NCI-H774 (cell line): ENCODE measurements at regions not wholly inside any gene's neighbourhood (a gene's known extent, or its start where the extent isn't known, plus 50 kb on each side); places are given as distances from the start of the nearest gene placed in this dataset.
A peak's percentile ranks its signal among the peaks of the same experiment; 100 is the strongest.

Experiments used
- DNase-seq: peaks from one replicate; lab custom pipeline; 2025; lab: John Stamatoyannopoulos, UW

DNA sequence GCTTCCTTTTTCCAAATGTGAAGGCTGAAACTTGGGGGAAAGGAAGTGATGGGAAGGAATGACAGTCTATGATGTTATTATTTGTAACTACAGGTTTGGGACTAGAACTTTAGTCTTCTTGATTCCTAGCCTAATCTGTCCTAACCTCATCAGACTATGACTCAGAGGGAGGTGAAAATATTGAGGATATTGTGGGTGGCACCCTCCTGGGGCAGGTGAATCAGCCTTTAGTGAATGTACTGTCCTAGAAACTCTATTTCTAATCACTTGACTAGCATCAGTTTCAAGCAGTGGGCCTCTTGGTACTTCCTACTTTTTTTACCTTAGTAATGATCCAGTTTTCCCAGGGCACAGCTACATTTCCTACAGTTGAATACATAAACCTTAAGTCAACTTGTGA is 829.0 kb upstream of the API5 start:
- no peak for DNase-seq

DNA sequence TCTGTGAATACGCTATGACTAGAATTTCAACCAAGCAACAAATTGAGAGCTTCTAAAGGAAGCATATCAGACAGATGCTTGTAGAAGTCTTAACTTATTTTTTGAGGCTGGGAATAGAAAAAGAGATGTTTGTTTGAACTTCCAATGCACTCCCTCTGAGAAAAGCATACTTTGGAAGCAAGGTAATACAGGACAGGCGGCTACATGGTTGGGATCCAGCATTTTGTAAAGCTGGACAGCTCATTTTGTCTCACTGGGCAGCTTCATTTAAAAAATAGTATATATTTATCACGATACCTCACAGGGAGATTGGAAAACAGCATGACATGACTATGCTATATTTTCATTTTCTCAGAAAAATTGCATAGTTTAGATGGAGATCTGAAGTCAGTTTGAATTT is 821.3 kb upstream of the API5 start:
- DNase-seq, result no peak

DNA sequence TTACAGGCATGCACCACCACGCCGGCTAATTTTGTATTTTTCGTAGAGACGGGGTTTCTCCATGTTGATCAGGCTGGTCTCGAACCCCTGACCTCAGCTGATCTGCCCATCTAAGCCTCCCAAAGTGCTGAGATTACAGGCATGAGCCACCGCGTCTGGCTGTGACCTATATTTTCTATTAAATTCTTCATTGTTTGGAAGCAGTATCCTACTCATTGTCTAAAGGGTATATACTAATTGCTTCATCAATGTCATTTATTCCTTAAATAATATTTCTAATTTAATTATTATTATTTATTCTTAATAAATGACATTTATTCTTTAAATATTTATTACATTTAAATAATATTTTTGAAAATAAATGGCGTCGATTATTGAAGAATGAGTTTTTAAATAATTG is 817.3 kb upstream of the API5 start:
- no peak for DNase-seq

DNA sequence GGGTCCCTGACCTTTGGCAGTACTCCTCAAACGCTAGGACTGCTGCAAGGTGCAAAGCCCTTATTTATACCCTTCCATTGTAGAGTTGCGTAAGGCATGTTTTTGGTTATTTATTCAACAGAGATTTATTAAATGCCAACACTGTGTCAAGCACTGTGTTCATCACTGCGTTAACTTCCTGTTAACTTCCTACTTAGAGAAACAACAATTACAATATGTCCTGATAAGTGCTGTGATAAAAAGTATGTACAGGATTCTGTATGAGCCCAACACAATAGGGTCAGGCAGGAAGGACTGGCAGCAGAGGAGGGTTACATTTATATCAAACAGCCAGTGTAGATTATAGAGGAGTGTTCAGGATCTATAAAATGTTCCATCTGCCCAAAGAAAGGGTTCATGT is 812.8 kb upstream of the API5 start:
- DNase-seq, result no peak

DNA sequence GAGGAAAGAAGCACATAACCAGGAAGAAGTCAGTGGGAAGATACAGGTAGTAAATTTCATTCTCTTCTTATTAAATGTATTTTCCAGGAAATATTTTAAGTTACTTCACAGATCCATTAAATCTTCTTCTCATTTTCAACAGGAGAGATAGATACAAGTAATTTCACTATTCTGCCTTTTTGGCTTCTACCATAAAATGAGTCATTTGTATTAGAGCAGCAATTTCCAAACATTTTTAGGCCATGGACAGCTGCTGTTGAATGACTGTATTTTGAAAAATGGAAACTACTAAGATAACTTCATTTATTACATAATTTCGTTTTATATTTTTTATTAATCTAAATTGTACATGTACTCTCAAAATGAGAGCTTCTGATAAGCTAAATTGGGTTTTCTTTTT is 809.6 kb upstream of the API5 start:
- no peak for DNase-seq

DNA sequence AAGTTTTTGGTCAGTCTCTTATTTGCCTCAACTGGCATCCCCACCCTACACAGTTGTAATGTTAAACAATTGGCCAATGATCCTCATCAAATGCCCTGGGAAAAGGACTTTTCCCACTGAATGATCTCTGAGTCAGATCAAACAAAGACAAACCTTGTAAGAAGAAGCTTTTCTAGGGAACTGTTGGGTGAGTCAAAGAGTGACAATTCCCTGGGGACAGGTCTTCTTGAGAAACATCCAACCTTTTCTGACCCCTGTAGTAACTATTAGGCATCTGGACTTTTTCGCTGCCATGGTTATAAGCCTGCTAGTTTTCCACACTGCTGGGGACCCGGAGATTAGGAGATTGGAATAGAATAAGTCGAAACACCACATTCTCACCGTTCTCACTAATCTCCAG is 789.8 kb upstream of the API5 start:
- no peak for DNase-seq

DNA sequence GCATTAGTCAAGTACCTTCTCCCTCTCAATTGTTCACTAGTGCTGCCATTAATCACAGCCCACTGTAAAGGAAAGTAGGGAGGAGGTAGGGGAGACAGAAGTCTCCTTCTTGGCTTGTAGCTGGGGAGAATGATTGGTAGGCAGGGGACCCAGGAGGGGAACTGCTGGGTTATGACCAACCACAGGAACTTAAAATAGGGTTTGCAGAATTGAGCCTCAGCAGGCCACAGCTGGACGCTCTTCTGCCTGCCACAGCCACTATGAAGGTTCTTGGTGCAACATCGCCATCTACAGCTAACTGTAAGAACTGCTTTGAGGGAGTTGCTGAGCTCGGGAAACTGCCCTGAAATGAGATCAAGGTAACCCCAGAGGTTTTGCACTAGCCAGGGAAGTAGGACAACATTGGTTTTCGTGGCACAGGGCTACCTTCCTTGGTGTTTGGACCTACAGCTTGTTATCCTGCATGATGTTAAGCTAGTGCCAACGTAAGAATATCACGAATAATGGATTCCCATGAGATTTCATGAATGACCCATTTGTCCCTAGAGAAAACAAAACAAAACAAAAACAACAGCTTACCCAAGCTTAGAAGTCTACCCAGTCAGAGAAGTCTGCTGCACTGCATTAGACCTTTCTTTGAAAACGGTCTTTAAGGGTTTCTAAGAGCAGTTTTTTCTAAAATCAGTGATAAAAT is 787.1 kb upstream of the API5 start:
- peak; percentile 59 for DNase-seq

DNA sequence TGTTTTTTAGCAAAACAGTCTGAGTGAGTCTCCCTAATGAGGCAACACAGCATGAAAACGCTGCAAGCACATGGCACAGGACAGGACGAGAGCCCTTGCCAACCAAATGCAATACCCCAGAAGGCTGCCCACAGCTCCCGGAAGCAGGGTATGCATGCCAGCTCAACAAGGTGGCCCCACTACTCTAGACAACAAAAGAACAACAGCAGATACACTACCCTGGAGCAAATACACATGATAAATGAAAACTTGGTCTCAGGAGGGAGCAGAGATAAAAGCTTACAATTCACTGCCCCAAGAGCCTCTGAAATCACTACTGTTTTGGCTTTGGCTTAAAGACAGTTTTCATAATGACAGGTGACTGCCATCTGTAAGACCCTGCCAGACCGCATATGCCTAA is 785.4 kb upstream of the API5 start:
- DNase-seq, result no peak

DNA sequence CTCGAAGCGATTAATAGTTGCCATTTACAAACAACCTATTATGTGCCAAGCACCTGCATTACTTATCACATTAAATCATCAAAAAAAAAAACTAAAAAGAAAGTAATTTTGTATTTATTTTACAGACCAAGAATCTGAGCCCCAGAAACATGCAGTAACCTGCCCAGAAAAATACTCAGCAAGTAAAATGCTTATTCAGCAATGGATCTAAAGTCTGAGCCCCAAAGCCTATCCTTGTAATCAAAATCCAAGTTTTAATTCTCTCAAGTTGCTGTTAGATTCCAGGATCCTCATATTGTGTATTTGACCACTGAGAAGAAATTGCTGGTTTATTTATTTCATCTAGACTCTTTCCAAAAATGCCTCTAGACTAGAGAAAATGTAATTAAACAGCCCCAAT is 783.3 kb upstream of the API5 start:
- no peak for DNase-seq

DNA sequence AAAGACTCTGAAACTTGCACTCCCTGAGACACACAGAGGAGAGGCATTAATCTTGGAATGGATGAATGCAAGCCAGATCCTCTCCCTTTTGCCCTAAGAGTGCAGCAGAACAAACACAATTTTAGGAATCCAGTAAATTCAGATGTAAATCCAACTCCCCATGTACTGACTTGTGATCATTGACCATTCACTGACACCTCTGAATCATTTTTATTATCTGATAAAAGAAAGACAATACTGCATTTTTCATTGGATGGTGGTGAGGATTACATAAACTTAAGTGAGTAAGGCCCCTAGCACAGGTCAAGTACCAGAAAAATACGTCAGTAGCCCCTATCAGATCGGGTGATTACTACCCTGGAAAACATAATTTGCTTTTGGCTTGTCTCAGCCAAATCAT is 782.9 kb upstream of the API5 start:
- DNase-seq, result no peak

DNA sequence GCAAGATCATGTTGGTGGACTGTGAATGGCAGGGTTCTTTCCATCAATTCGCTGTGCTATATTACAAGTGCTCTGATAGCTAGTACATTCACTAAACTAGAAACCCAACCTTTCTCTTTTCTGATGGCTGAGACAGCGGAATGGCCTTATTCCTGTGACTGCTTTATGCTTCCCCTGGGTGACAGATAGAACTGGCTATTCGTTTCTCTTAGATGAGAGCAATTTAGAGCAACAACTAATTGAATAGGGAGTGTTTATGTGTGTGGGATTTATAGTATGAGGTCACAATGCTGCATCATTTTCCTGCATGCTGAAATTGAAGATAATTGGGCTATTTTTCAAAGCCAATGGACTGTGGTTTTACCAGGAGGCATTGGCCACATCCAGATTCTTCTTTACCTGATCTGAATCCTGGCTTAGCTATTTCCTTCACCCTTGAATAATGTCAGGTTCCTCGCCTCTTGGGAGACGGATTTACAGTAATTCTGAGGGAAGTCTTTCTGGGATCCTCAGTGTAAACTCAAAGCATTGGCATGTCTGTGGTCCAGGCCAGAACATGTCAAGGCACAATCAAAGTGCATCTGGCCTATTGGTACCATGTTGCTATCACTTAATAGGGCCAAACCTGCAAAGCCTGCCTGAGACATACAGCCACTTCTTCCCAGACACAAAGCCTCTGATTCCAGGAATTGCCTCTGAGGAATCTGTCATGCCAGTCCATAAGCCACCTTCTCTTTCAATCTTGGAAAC is 775.0 kb upstream of the API5 start:
- no peak for DNase-seq

DNA sequence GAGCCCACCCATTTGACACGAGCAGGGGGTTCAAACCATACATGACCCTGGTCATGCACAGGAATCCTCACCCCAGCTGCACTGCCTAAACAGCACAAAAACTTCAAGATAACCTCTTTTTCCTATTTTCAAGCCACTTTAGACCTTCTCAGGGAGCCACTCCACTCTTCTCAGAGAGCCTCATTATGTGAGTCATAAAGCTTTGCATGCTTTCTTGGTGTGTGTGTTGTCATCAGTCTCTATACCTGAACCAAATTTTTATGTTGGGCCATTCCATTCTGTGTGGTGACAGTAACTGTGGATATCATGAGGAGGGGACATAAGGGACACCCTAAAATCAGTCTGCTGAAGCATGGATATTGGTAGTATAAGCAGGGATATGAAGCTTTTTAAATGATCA is 769.5 kb upstream of the API5 start:
- no peak for DNase-seq

DNA sequence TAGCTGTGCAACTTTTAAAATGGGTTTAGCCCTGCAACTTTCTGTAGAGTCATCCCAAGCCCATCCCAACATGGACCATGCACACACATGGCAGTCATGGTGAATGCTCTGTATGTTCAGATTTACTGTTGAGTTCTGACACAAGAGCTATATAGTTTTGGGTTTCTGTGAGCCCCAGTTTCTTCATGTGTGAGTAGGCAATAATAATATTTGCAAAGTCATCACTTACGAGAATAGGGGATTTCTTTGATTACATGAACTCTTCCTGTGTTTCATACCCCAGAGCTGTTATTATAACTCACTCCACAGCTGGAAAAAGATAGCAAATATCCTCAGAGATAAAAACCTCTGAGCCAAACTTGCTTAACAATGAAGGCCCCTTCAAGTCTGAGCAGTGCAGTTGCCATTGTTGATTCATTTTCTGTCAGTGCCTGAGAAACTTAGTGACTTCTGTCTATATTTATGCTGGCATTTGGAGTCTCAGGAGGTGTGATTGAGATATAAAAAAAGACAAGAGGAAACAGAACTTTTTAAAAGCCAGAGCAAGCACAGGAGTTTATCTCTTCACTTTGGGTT is 767.9 kb upstream of the API5 start:
- DNase-seq, result no peak

DNA sequence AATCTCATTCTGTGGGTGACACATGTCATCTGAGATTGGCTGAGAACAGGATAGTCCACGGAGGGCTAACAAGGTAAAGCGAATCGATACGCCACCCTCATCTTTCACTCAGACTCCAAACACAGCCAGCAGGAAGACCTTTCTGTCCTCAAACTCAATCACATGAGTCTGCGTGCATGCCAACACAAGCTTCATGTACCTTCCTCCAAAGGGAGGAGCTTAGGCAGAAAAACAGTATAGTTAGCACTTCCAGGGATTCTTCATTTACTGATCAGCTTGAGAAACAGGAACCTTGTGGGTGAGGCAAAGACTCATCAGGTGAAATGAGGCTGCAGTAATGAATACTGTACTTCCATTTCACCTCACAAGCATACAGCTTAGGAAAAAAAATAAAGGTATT is 767.1 kb upstream of the API5 start:
- DNase-seq, result no peak

DNA sequence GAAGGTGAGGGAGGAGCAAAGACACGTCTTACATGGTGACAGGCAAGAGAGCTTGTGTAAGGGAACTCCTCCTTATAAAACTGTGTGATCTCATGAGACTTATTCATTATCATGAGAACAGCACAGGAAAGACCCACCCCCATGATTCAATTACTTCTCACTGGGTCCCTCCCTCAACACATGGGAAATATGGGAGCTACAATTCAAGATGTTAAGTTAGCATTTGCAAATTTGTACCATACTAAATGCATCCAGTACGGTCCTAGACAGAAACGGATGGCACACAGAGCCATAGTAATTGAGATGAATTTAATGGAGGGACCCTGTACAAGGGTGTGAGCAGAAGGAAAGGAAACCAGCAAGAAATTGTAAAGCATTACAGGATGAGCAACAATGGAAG is 765.8 kb upstream of the API5 start:
- no peak for DNase-seq

DNA sequence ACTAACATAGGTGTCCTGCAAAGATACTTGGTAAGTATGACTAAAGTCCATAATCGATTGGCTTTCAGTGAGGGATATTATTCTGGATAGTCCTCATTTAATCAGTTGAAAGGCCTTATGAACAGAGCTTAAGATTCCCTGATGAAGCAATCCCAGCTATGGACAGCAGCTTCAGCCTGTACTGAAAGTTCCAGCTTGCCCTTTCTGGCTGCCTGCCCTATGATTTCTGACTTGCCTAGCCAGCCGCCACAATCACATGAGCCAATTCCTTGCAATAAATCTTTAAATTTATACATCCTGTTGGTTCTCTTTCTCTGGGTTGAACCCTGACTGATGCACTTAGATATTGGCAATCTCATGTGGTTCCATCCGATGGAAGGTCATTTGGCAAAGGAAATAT is 759.0 kb upstream of the API5 start:
- no peak for DNase-seq

DNA sequence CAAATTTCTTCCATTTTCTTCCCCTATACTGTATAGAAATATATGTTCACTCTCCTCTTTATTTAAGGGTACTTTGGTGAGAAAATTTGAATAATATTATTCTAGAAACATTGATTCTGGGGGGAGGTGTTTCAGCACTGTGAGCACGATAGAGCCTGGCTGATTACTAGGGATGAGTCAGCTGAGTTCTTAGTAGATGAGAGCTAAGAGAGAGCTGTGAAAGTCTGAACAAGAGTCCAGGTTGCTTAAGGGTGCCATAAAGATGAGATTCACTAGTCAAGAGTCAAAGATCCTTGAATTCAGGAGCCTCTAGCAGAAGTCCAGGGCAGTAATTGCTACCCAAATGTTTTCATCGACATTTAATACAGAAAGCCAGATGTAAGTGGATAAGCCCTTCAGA is 756.6 kb upstream of the API5 start:
- DNase-seq, result no peak

DNA sequence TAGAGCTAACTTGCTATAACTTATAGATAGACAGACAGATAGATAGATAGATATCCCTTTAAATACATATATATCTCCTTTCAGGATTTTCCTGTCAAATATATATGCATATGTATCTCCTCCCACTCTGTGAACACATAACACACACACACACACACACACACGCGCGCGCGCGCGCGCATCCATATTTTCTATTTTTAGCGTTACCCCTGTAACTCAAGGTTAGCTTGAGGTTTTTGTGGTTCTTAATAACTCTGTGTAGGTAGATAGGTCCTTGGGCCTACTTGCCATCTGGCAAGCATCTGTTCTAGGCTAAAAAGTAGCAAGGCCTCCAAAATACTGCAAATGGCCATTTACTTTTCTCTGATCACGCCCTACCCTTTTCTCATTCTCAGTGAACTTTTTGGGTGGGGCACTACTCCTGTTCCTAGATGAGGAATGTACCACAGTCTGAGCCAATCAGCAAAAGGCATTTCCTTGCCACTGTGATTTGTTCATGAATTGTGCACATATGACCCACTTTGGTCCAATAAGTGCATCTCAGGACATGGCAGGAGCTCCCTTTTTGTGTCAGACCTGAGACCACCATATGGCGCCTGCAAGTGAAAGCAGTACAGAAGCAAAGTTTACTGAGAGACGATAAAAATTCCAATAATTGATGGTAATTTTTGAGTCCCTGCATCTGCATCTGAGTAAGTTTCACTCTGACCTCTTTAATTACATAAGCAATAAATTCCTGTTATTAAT is 740.5 kb upstream of the API5 start:
- DNase-seq, result no peak

DNA sequence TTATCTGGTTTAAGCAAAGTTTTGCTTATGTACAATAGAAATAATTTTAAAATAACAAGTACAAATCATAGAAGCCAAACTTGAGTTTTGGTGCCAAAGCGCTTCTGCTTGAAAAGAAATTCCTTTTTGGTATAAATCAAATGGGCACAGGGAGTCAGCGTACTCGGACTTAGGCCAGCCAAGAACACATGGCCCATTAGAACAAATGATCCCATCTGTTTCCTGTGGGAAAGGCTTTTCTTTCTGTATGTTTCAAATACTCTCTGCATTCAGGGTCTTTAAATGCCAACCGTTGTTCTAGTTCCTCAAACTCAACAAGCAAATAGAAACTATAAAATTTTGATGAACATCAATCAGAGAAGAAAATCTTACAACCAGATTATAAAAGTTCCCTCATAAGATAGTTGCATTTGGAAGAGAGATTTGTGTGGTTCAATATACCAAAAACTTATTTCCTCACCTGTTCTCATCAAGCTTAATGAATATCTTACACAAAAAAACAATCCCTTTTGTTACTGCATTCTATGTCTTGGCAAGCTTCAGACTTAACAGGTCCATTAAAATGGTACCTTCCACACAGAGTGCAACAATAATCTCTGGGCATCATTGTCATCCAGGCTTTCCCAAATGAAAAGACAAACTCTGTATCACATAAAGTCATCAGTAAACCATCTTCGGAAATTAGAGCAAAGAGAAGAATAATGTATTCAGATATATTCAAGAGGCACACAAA is 739.8 kb upstream of the API5 start:
- no peak for DNase-seq

DNA sequence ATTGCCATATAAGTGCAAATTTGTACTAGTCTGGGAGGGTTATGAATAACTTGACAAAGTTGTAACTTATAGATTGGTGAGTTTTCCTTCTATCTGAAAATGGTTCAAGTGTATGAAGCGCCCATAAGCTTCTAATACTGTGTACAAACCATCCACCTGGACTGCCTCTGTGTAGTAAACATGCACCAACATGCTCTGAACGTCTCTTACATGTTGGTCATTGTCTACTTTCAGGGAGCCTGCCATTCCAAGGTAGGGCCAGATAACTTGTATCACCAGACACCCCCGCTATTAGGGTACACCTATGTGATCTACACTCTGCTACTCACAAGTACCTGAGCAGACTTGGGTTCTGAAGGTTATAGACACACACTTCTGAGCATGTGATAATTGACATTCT is 735.5 kb upstream of the API5 start:
- no peak for DNase-seq

DNA sequence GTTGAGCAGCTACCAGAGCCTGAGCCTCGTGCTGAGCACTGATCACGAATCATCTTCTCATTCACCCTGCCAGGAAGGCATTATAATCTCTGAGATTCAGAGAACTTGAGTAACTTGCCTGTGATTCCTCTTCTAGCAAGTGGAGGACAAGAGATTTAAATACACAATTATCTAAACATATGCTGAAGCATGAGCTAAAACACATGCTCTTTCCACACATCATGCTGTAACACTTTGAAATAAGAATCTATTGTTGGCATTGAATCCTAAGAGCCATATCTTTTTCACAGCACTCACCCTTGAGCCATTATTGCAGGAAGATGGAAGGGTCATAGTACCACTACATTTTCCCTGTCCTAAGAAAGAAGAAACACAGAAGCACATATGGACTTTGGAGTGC is 722.5 kb upstream of the API5 start:
- no peak for DNase-seq

DNA sequence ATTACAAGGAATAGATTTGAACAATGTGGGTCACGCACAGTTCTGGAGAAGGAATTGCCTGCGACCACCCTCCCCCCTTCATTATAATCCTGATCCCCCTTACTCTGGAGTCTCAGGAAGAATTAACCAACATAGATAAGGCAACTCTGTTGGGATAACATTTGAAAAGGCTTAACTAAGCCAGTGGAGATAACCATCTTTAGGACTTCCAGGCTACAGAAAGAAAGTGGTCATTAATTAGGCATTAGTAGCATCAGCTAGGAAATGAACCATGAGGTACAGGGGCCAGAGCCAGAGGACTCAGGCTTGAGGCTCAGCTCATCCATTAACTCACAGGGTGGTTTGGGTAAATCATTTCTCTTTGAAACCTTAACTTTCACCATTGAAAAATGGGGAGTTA is 720.0 kb upstream of the API5 start:
- DNase-seq, result no peak
